GM19035 (cell line): ENCODE measurements at regions not wholly inside any gene's neighbourhood (a gene's known extent, or its start where the extent isn't known, plus 50 kb on each side); places are given as distances from the start of the nearest gene placed in this dataset.
"Not testable (repeated sequence)": the region's sequence is repeated elsewhere in the genome, so short reads cannot be mapped to it uniquely, and the experiment has no call there.

Experiments
- ATAC-seq: cut with Tn5 transposase; IDR thresholded peaks from one replicate; pipeline ENCODE4 v1.9.1; 2021; ENCODE audit not compliant: unreplicated experiment

GRCh38 chr16:66121466-66121865 lies 245.0 kb upstream of the CDH5 start:
- ATAC-seq = no peak

GRCh38 chr16:66120656-66121055 lies 245.8 kb upstream of the CDH5 start:
- ATAC-seq = no peak

- ATAC-seq = no peak
Observed at GRCh38 chr16:66116163-66117002, 250.1 kb upstream of the CDH5 start.

GRCh38 chr16:66115373-66115772 lies 251.1 kb upstream of the CDH5 start:
- ATAC-seq = no peak

- ATAC-seq = no peak
Observed at GRCh38 chr16:66113223-66113622, 253.3 kb upstream of the CDH5 start.

GRCh38 chr16:66109677-66110076 lies 256.8 kb upstream of the CDH5 start:
- no peak for ATAC-seq

- ATAC-seq = no peak
Observed at GRCh38 chr16:66107661-66108060, 258.8 kb upstream of the CDH5 start.

- no peak for ATAC-seq
Observed at GRCh38 chr16:66103211-66103610, 263.3 kb upstream of the CDH5 start.

GRCh38 chr16:66099306-66099705 lies 267.2 kb upstream of the CDH5 start:
- no peak for ATAC-seq

GRCh38 chr16:66097751-66098150 lies 268.7 kb upstream of the CDH5 start:
- ATAC-seq = no peak

- ATAC-seq = no peak
Observed at GRCh38 chr16:66095676-66096075, 270.8 kb upstream of the CDH5 start.

GRCh38 chr16:66093191-66093590 lies 273.3 kb upstream of the CDH5 start:
- no peak for ATAC-seq

- no peak for ATAC-seq
Observed at GRCh38 chr16:66091471-66091891, 275.0 kb upstream of the CDH5 start.

GRCh38 chr16:66088681-66089080 lies 277.8 kb upstream of the CDH5 start:
- ATAC-seq = no peak

- ATAC-seq = no peak
Observed at GRCh38 chr16:66087308-66087707, 279.2 kb upstream of the CDH5 start.

- ATAC-seq = no peak
Observed at GRCh38 chr16:66085651-66086050, 280.8 kb upstream of the CDH5 start.

- ATAC-seq = not testable (repeated sequence)
Observed at GRCh38 chr16:66084731-66085130, 281.8 kb upstream of the CDH5 start.

- ATAC-seq = no peak
Observed at GRCh38 chr16:66084306-66084705, 282.2 kb upstream of the CDH5 start.

GRCh38 chr16:66083171-66083570 lies 283.3 kb upstream of the CDH5 start:
- no peak for ATAC-seq

GRCh38 chr16:66082424-66082823 lies 284.1 kb upstream of the CDH5 start:
- no peak for ATAC-seq

- no peak for ATAC-seq
Observed at GRCh38 chr16:66081775-66082366, 284.6 kb upstream of the CDH5 start.

GRCh38 chr16:66079671-66080334 lies 286.7 kb upstream of the CDH5 start:
- ATAC-seq = no peak
